GM18499 (cell line): ENCODE measurements at regions not wholly inside any gene's neighbourhood (a gene's known extent, or its start where the extent isn't known, plus 50 kb on each side); places are given as distances from the start of the nearest gene placed in this dataset.

Experiments used
- ATAC-seq: cut with Tn5 transposase; IDR thresholded peaks from one replicate; pipeline ENCODE4 v1.9.1; 2021; ENCODE audit warnings: moderate number of reproducible peaks; ENCODE audit not compliant: insufficient read depth, unreplicated experiment

- ATAC-seq, result no peak
Measured at GRCh38 chr2:6617794-6618193, 247.9 kb downstream of the CMPK2 start.

- no peak for ATAC-seq
Measured at GRCh38 chr2:6618201-6618600, 247.5 kb downstream of the CMPK2 start.

- no peak for ATAC-seq
Measured at GRCh38 chr2:6623746-6624145, 242.0 kb downstream of the CMPK2 start.

GRCh38 chr2:6626401-6627012 is 239.2 kb downstream of the CMPK2 start:
- no peak for ATAC-seq

- no peak for ATAC-seq
Measured at GRCh38 chr2:6627316-6627715, 238.4 kb downstream of the CMPK2 start.

- ATAC-seq, result no peak
Measured at GRCh38 chr2:6630209-6630608, 235.5 kb downstream of the CMPK2 start.

- no peak for ATAC-seq
Measured at GRCh38 chr2:6635296-6635695, 230.4 kb downstream of the CMPK2 start.

GRCh38 chr2:6637330-6637729 is 228.4 kb downstream of the CMPK2 start:
- ATAC-seq, result no peak

- no peak for ATAC-seq
Measured at GRCh38 chr2:6639929-6640620, 225.6 kb downstream of the CMPK2 start.

GRCh38 chr2:6640621-6641015 is 225.1 kb downstream of the CMPK2 start:
- ATAC-seq, result no peak

GRCh38 chr2:6641956-6642355 is 223.8 kb downstream of the CMPK2 start:
- no peak for ATAC-seq

- ATAC-seq, result no peak
Measured at GRCh38 chr2:6644261-6644660, 221.4 kb downstream of the CMPK2 start.

- ATAC-seq, result no peak
Measured at GRCh38 chr2:6645004-6645403, 220.7 kb downstream of the CMPK2 start.

GRCh38 chr2:6645672-6646071 is 220.0 kb downstream of the CMPK2 start:
- no peak for ATAC-seq

- no peak for ATAC-seq
Measured at GRCh38 chr2:6647046-6647445, 218.7 kb downstream of the CMPK2 start.

GRCh38 chr2:6648596-6649247 is 217.0 kb downstream of the CMPK2 start:
- no peak for ATAC-seq

- ATAC-seq, result no peak
Measured at GRCh38 chr2:6650311-6650710, 215.4 kb downstream of the CMPK2 start.

- no peak for ATAC-seq
Measured at GRCh38 chr2:6652251-6652650, 213.5 kb downstream of the CMPK2 start.

- no peak for ATAC-seq
Measured at GRCh38 chr2:6653281-6653750, 212.4 kb downstream of the CMPK2 start.

GRCh38 chr2:6654279-6654678 is 211.4 kb downstream of the CMPK2 start:
- no peak for ATAC-seq

GRCh38 chr2:6656633-6657032 is 209.1 kb downstream of the CMPK2 start:
- no peak for ATAC-seq

- ATAC-seq, result no peak
Measured at GRCh38 chr2:6657136-6657535, 208.6 kb downstream of the CMPK2 start.
